BJ (cell line): ENCODE measurements at regions not wholly inside any gene's neighbourhood (a gene's known extent, or its start where the extent isn't known, plus 50 kb on each side); places are given as distances from the start of the nearest gene placed in this dataset.

Source experiments
- CTCF ChIA-PET: fragments of 350-600 bp; formaldehyde crosslinking; extraction: SDS; loops from one replicate; lab custom pipeline; 2021; ENCODE audit warnings: antibody characterized with exemption, inconsistent platforms; lab: Yijun Ruan, JAX
- POLR2A ChIA-PET: fragments of 300-600 bp; sonication (Branson Sonifier 250); formaldehyde crosslinking; extraction: SDS; loops from one replicate; lab custom pipeline; 2021; ENCODE audit warnings: antibody characterized with exemption; lab: Charles Lee
- DNase-seq: peaks from one replicate; pipeline ENCODE4 v3.0.0-alpha.2; 2011; ENCODE audit warnings: low read depth
- H3K27me3 ChIP-seq: 2 replicates; pipeline ENCODE4 v1.6.0; 2011; ENCODE audit warnings: low read length; ENCODE audit not compliant: control insufficient read depth, insufficient read depth
- H3K36me3 ChIP-seq: 2 replicates; pipeline ENCODE4 v1.5.1; 2011; ENCODE audit warnings: low read length; ENCODE audit not compliant: control insufficient read depth, insufficient read depth
- H3K4me3 ChIP-seq: 2 replicates; pipeline ENCODE4 v1.5.1; 2011; ENCODE audit warnings: low read depth, mild to moderate bottlenecking, control low read depth, low read length
- CTCF ChIP-seq: IDR thresholded peaks from 2 replicates; pipeline ENCODE4 v1.5.1; 2011; ENCODE audit warnings: low read depth, mild to moderate bottlenecking, control low read depth, inconsistent platforms, low read length, moderate library complexity; ENCODE audit not compliant: insufficient read depth

GRCh38 chr13:57424379-57424778 lies 207.2 kb upstream of the PCDH17 start:
- DNase-seq = no peak
- no peaks in the 10 kb centered on the region for H3K36me3 ChIP-seq
- CTCF ChIA-PET = no interaction called here
- no peaks in the 10 kb centered on the region for H3K27me3 ChIP-seq
- no peak overlapping the region for H3K4me3 ChIP-seq
- POLR2A ChIA-PET = no interaction called here
- no peak for TF ChIP-seq CTCF

- ChIA-PET POLR2A (no interaction called here), CTCF (no interaction called here)
- TF ChIP-seq CTCF = no peak
- no peak for DNase-seq
- Histone ChIP-seq H3K36me3 (no peaks in the 10 kb centered on the region), H3K27me3 (no peaks in the 10 kb centered on the region), H3K4me3 (no peak overlapping the region)
Measured at GRCh38 chr13:57425531-57425930, 206.0 kb upstream of the PCDH17 start.

- DNase-seq = no peak
- POLR2A ChIA-PET = no interaction called here
- CTCF ChIA-PET = no interaction called here
- no peaks in the 10 kb centered on the region for H3K36me3 ChIP-seq
- no peak for TF ChIP-seq CTCF
- H3K27me3 ChIP-seq = no peaks in the 10 kb centered on the region
- no peak overlapping the region for H3K4me3 ChIP-seq
Measured at GRCh38 chr13:57437587-57437986, 194.0 kb upstream of the PCDH17 start.

GRCh38 chr13:57438072-57438471 lies 193.5 kb upstream of the PCDH17 start:
- no peak overlapping the region for H3K4me3 ChIP-seq
- ChIA-PET POLR2A (no interaction called here), CTCF (no interaction called here)
- no peaks in the 10 kb centered on the region for H3K27me3 ChIP-seq
- no peak for TF ChIP-seq CTCF
- no peaks in the 10 kb centered on the region for H3K36me3 ChIP-seq
- no peak for DNase-seq

- H3K36me3 ChIP-seq = no peaks in the 10 kb centered on the region
- no peak for DNase-seq
- POLR2A ChIA-PET = no interaction called here
- TF ChIP-seq CTCF = no peak
- no peak overlapping the region for H3K4me3 ChIP-seq
- CTCF ChIA-PET = no interaction called here
- no peaks in the 10 kb centered on the region for H3K27me3 ChIP-seq
Measured at GRCh38 chr13:57443494-57443893, 188.1 kb upstream of the PCDH17 start.
